ENCODE measurements at regions not wholly inside any gene's neighbourhood (a gene's known extent, or its start where the extent isn't known, plus 50 kb on each side); places are given as distances from the start of the nearest gene placed in this dataset.
"Not testable (repeated sequence)": the region's sequence is repeated elsewhere in the genome, so short reads cannot be mapped to it uniquely, and the experiment has no call there.

DNA sequence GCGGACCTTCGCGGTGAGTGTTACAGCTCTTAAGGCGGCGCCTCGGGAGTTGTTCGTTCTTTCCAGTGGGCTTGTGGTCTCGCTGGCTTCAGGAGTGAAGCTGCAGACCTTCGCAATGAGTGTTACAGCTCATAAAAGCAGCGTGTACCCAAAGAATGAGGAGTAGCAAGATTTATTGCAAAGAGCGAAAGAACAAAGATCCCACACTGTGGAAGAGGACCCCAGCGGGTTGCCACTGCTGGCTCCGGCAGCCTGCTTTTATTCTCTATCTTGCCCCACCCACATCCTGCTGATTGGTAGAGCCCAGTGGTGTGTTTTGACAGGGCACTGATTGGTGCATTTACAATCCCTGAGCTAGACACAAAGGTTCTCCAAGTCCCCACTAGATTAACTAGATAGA lies 941.9 kb downstream of the C4orf33 start:
- TF ChIP-seq, protein P1, sequence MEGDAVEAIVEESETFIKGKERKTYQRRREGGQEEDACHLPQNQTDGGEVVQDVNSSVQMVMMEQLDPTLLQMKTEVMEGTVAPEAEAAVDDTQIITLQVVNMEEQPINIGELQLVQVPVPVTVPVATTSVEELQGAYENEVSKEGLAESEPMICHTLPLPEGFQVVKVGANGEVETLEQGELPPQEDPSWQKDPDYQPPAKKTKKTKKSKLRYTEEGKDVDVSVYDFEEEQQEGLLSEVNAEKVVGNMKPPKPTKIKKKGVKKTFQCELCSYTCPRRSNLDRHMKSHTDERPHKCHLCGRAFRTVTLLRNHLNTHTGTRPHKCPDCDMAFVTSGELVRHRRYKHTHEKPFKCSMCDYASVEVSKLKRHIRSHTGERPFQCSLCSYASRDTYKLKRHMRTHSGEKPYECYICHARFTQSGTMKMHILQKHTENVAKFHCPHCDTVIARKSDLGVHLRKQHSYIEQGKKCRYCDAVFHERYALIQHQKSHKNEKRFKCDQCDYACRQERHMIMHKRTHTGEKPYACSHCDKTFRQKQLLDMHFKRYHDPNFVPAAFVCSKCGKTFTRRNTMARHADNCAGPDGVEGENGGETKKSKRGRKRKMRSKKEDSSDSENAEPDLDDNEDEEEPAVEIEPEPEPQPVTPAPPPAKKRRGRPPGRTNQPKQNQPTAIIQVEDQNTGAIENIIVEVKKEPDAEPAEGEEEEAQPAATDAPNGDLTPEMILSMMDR (IDR thresholded peaks at IDR 0.05; ENCODE audit: poor library complexity, severe bottlenecking): not testable (repeated sequence)
- TF ChIP-seq POLR2AphosphoS5 (IDR thresholded peaks at IDR 0.05); EP300 (conservative IDR thresholded peaks at IDR 0.05; ENCODE audit: poor library complexity, severe bottlenecking); TAF1 (IDR thresholded peaks at IDR 0.05; ENCODE audit: low read depth): not testable (repeated sequence)

All from neural cell (in vitro differentiated cells).